SW480 (cell line): ENCODE measurements at regions not wholly inside any gene's neighbourhood (a gene's known extent, or its start where the extent isn't known, plus 50 kb on each side); places are given as distances from the start of the nearest gene placed in this dataset.
"Not testable (repeated sequence)": the region's sequence is repeated elsewhere in the genome, so short reads cannot be mapped to it uniquely, and the experiment has no call there.

Experiments used
- DNase-seq: peaks from one replicate; pipeline ENCODE4 v3.0.0-alpha.2; 2016; ENCODE audit warnings: low spot score

DNA sequence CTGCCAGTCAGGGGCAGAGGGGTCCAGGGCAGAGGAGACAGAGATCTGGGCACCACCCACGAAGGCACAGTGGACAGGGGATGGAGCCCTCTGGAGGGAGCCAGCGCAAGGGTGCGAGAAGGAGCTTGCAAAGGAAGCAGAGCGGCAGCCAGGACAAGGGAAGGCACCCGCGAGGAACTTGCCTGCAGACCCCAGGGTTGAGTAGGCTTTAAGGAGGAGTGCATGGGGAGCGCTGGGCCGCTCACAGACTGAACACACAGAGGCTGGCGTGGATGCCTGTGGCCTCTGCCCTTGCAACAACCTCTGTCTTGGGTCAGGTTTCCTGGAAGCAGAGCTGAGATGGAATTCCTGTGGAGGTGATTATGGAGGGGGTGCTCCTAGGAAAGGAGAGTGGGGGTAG, 374.4 kb downstream of the CNTNAP3B start:
- DNase-seq = not testable (repeated sequence)

DNA sequence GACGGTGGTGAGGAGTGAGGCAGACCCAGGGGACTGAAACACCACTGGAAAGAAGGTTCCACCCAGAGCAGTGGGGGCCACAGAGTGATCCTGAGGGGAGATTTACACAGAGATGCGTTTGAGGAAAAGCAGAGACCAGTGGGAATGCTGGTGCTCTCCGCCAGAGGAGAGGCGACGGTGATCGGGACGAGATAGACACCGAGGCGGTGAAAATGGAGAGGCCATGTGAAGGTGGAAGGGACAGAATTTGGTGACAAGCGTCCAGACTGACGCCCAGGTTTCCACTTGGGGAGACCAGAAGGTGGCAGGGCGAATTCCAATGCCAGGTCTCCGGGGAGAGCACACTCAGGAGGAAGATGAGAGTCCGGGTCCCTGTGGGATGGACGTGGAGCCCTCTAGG, 374.8 kb downstream of the CNTNAP3B start:
- not testable (repeated sequence) for DNase-seq

DNA sequence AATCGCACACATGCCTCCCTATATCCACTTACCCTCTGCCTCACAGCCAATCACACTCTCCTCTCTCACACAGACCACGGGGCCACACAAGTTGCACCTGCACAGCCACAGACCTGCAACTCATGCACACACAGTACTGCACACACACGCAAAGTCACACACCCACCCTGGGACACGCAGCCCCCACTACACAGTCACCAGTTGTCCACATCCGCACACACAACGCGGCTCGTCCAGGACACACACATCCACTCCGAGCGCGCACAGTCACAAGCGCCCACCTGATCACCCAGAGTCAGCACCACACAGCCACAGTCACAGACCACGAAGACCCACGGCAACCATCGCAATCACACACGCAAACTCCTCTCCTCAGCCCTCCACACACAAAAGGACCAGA, 387.3 kb downstream of the CNTNAP3B start:
- DNase-seq = not testable (repeated sequence)

DNA sequence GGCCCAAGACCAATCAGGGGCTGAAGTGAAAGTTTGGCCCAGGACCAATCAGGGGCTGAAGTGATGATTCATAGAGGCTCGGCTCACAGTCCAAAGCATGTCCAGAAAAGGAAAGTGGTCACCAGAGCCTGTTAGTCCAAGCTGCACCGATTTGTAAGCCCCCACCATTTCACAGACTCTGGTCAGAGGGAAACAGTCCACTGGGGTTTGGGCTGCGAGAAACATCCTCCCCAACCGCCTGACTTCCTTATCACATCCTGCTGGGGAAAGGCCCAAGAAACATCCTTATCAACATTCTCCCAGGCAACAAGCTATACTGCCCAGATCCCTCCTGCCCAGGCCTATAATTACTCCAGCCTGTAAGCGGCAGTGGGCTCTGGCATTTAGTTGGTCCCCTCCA, 388.1 kb downstream of the CNTNAP3B start:
- not testable (repeated sequence) for DNase-seq

DNA sequence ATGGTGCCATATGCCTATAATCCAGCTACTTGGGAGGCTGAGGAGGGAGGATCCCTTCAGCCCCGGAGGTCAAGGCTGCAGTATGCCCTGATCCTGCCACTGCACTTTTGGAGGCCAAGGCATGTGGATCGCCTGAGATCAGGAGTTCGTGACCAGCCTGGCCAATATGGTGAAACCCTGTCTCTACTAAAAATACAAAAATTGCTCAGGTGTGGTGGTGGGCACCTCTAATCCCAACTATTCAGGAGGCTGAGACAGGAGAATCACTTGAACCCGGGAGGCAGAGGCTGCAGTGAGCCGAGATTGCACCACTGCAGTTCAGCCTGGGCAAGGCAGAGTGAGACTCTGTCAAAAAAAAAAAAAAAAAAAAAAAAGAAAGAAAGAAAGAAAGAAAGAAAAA, 390.5 kb downstream of the CNTNAP3B start:
- DNase-seq = not testable (repeated sequence)

DNA sequence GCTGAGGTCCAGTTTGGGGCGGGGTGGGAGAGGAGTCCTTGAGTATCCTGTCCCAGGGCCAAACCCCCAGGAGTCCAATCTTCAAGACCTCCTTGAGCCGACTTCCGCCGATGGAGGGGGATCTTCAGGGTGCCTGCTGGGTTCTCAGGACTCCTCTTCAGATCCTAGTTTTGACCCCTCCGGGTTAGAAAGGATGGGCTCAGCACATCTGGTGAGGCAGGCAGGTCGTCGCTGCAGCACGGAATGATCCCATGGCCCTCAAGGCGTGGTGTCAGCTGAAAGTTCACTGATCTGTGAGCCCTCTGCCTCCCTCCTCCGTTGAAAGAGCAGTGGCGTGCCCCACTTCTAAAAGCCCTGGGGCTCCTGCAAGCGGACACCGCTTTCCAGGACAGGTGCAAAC, 430.0 kb downstream of the CNTNAP3B start:
- DNase-seq = not testable (repeated sequence)

DNA sequence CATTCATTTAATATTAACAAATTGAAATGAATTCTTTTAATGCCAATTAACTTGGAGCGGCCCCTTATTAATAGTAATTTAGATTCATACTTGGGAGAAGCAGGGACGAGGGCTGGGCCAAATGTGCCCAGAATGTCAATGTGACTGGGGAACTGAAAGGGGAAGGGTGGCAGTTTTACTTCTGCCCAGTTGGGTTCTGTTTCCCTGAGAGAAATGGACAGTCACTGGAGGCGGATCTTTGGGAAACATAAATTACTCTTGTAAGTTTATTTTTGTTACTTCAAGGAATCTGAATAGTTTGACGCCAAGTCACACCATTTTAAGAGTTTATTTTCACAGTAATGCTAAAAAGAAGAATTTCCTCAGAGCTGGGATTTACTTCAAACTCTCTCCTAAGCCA, 432.1 kb downstream of the CNTNAP3B start:
- DNase-seq = not testable (repeated sequence)

DNA sequence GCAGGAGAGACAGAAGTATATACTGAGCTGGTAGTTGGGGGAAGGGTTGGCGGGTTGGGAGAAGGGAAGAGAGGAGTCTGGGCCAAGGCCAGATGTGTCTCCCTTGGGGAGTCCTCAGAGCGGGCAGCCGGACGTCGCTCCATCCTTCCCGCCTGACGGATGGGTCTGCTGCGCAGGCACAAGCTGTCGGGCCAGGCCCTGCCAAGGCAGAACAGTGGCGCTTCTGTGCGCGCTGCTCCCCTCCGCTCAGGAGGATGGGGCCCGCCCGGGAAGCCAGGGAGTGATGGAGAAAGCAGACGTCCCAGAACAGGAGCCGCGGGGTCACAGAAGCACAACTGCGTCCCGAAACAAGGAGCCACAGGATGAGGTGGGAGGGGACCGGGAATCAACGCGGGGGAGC, 449.9 kb downstream of the CNTNAP3B start:
- not testable (repeated sequence) for DNase-seq

DNA sequence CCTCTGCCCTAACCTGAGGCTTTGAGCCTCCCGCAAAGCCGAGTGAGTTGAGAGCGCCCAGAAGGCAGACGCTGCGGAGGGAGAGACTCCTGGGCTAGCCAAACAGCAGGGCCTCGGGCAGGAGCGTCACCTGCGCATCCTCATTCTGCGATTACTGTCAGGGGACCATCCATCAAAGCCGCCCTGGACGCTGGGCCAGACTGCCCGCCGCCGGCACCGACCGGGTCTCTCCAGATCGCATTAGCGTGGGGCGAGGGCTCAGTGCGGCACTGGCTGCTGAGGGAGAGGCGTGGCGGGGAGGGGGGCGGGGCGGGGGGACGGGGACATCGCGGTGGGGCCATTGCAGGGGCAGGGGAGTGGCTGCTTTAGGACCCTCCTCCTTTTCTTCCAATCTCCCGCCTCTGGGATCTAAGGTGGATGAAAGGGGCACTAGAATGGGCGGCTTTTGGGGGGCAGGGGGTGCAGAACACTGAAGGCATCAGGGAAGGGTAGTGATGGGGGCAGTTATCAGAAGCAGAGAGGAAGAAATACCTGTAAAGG, 465.7 kb downstream of the CNTNAP3B start:
- not testable (repeated sequence) for DNase-seq

DNA sequence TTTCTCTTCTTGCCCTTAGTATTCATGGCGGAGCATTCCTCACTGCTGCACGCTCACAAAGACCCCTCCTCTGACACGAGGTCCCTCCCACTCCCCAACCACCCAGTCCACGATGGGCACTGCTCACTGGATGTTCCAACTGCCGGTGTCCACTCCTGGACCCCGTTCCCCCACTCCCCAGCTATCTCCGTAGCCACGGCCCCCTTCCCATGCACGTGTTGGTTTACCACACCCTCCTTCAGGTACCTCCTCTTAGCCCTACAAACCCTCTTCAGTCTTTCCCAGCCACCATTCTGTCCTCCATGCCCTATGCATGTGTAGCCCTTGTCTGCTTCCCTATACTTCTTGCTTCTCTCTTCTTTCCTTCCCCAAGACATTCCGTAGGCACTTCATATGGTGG, 469.6 kb upstream of the ZNG1F start:
- not testable (repeated sequence) for DNase-seq

DNA sequence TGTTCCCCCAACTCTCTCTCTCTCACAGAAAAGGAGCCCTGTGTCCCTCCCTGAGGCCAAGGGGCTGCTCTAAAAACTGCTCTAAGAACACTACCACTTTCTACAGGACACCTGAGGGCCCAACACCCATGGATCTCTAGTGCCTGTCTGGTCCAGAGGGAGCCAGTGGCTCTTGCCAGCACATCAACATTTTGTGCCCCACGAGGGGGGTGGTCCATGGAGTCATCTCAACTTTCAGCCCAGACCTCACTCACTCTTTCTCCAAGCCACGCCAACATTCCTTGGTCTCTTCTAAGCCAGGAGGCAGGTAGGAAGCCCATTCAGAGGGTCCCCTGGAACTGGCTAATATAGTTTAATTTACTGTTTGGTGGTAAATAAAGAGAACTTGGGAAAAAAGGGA, 469.0 kb upstream of the ZNG1F start:
- not testable (repeated sequence) for DNase-seq

DNA sequence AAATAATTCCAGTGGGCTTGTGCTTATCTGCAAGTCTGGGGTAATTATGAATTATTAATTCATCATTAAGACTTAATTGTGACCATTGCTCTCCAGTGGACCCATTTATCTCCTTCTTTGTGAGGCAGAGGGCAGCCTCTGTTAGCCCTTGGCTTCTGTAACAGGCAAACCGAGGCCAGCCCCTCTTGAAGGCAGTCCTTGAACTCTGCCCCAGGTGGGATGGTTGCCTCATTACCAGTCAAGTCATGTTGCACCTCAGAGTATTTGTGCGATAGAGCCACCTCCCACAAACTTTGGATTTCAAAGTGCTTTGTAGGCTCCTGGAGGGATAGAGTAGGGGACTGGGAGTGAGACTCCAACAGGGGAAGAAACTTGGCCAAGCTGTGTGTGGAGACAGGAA, 468.0 kb upstream of the ZNG1F start:
- DNase-seq = not testable (repeated sequence)

DNA sequence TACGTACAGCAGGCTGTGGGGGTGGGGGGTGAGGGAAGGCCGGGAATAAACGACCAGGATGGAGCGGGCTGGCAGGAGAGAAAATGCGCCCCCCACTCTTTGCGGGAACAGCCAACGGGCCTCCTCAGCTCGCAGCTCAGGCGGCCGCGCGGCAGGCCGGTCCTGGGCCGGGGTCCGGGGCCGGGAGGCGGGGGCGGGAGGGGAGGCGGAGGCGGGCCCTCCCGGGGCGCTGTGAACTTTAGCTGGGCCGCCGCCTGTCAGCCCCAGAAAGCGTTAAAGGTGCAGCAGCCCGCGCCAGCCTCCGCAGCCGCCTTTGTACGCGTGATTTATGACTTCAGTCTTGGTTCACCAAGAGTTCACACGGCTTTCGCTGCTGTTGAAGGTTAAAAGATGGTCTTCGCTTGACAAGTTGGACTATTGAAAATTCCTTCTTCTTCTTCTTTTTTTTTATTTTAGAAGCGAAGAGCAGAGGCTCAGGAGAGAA, 466.0 kb upstream of the ZNG1F start:
- not testable (repeated sequence) for DNase-seq

DNA sequence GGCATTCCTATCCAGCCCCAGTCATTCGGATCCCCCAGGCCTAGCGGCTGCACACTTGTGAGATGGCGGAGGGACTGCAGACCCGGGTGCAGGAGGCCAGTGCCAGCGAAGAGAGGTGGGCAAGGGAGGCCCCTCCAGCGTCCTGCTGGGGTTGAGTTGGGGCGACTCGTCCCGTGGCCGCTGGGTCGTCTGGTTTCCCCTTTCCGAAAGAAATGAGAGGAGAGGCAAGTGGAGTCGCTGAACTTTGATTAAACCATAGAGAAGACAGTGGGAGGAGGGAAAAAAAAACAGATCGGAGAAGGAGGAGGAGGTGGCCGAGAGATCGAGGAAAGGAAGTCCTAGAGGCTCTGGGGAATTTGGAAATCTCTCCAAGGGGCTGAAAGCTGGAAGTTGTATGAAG, 465.2 kb upstream of the ZNG1F start:
- DNase-seq = not testable (repeated sequence)

DNA sequence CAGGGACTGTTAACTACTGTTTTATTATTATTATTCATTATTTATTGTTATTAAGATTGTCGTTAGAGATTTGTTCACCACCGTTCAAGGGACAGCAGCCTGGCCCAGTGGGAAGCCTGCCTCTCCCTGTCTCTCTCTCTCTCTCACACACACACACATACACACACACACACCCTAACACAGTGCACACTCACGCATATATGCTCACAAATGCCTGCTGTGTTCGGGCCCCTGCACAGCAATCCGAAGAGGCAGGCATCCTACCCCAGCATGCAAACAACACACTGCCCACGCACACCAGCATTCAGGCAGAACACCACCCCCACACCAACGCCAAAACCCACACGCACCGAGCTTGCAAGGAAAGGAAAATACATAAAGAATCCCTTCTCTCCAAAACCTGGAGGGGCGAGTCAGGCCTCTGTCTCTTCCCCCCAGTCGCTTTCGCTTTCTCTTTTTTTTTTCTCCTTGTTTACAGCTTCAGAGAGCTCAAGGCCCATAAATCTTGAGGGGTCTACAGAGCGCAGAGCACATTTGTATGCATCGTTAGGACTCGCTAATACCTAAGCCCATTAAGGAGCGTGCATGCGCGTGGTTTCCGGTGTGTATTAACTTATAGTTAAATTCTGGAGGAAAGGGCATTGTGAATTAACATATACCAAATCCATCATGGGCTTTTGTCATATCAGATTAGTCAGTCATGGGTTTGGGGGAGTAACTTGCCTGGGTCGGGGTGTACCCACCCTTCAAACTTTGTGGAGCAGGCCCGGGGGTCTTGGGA, 464.6 kb upstream of the ZNG1F start:
- not testable (repeated sequence) for DNase-seq

DNA sequence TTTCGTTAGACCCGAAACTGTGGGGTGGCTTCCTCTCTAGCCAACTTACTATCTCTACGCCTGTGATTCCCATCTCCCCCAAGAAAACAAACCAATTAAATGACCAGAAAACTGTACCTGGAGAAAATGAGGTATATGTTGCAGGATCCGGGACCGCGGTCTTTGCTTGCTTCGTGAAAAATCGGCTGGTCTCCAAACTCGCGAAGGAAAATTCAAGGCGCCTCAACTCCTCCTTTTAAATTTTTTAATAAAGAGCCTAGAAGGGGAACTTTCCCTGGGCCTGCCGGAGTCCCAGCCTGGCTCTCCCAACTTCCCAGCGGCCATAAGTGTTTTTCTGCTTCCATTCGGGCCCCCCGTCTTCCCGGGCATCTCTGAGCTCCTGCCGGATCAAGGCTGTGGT, 463.7 kb upstream of the ZNG1F start:
- not testable (repeated sequence) for DNase-seq

DNA sequence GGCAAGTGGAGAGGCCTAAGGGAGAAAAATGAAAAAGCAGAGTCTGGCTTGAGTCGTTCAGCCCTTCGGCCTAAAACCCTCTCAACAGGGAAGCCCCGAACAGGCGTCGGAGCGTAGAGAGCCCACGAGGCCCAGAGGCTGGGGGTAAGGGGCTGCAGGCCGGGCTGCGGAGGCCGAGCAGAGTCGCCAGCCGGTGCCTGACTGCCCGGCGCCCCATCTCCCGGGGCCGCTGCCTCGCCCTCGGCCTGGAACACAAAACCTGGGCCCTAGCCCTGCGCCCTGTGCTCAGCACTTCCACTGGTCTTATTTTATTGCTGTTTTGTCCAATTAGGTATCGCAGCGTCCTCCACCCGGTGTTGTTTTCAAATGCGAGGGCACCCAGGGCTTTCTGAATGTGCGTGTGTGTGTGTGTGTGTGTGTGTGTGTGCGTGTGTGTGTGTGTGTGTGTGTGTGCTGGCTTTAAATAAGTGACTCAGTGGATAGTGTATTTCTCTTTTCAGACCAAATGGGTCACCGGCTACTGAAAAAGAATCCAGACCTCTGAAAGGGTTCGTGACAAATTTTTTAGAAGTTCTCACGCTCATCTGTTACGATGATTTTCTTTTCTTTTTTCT, 463.1 kb upstream of the ZNG1F start:
- DNase-seq = not testable (repeated sequence)

DNA sequence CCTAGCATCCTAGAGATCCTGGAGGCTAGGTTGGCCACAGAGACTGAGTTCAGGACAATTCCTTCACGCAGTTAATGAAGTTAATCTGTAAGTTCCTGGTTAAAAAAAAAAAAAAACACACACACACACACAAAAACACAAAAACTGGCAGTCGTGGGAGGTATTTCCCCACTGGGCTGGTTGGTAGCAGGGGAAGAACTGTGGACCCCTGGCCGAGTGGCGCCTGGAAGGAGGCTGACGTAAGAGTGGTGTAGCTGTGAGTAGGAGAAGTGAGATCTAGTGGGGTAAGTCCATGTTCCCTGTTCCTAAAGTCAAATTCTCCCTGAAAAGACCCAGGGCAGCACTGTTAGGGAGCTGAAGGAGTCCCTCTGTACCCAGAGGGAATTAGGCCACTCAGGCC, 461.0 kb upstream of the ZNG1F start:
- not testable (repeated sequence) for DNase-seq

DNA sequence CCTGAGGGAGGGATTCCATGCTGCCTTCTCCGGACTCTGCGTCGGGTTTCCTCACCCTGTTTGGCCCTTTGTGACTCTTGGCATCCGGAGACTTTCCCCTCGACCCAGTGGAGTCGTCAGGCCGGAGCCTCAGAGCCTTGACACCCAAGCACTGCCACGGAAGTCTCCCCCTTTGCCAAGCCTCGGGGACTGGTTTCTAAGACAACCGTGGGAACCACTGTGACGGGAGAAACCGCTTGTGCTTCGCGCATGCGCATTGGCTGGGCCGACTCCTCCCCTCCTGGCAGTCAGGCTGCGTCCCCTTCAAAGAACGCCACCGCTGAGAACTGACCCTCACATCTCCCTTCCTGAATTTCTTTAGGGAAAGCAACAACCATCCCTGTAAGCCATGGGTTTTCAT, 459.4 kb upstream of the ZNG1F start:
- not testable (repeated sequence) for DNase-seq

DNA sequence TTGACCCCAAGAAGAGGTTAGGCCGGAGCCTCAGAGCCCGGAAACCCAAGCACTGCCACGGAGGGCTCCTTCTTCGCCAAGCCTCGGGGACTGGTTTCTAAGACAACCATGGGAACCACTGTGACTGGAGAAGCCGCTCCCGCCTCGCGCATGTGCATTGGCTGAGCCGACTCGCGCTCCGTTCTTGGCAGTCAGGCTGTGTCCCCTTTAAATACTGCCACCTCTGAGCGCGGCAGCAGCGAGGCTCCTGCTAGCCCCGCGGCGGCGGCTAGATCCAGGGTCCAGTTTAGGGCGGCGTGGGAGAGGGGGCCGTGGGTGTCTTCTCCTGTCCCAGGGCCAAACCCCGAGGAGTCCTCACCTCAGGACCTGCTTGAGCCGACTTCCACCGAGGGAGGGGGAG, 457.1 kb upstream of the ZNG1F start:
- DNase-seq = not testable (repeated sequence)

DNA sequence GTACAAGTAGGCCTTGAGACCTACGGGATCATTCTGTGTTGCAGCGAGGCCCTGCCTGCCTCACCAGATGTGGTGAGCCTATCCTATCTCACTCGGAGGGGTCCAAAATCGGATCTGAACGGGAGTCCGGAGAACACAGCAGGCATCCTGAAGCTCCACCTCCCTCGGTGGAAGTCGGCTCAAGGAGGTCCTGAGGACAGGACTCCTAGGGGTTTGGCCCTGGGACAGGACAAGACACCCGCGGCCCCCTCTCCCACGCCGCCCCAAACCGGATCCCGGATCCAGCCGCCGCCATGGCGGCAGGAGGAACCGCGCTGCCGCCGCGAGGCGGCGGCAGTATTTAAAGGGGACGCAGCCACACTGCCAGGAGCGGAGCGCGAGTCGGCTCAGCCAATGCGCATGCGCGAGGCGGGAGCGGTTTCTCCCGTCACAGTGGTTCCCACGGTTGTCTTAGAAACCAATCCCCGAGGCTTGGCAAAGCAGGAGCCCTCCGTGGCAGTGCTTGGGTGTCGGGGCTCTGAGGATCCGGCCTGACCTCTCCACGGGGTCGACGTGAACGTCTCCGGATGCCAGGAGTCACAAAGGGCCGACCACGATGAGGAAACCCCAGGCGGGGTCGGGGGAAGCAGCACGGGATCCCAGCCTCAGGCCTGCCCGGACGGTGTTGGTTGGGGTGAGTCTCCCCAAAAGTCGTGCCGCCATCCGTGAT, 454.6 kb upstream of the ZNG1F start:
- DNase-seq = not testable (repeated sequence)

DNA sequence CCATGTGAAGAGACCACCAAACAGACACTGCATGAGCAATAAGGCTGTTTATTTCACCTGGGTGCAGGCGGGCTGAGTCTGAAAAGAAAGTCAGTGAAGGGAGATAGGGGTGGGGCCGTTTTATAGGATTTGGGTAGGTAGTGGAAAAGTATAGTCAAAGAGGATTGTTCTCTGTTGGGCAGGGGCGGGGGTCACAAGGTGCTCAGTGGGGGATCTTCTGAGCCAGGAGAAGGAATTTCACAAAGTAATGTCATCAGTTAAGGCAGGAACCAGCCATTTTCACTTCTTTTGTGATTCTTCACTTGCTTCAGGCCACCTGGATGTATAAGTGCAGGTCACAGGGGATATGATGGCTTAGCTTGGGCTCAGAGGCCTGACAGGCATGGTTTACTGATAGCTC, 444.6 kb upstream of the ZNG1F start:
- not testable (repeated sequence) for DNase-seq
